ENCODE measurements at regions not wholly inside any gene's neighbourhood (a gene's known extent, or its start where the extent isn't known, plus 50 kb on each side); places are given as distances from the start of the nearest gene placed in this dataset.

DNA sequence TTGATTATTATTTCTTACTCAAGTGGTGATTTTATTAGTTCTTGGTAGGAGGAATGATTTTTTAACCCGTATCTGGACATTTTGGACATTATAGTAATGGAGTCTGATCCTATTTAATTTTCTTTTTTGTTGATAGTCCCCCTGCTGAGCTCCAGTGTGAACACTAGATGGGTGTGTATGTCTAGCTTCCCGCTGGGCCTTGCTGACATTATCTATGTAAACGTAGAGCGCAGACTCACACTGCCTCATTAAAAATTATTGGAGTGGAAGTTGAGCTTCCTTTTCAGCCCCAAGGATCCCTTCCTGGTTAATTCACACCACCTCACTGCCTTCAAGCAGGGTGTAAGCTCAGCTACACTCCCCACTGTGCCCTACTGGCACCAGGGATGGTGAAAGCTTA, 467.6 kb upstream of the PKN2 start:
- TF ChIP-seq, protein P1, sequence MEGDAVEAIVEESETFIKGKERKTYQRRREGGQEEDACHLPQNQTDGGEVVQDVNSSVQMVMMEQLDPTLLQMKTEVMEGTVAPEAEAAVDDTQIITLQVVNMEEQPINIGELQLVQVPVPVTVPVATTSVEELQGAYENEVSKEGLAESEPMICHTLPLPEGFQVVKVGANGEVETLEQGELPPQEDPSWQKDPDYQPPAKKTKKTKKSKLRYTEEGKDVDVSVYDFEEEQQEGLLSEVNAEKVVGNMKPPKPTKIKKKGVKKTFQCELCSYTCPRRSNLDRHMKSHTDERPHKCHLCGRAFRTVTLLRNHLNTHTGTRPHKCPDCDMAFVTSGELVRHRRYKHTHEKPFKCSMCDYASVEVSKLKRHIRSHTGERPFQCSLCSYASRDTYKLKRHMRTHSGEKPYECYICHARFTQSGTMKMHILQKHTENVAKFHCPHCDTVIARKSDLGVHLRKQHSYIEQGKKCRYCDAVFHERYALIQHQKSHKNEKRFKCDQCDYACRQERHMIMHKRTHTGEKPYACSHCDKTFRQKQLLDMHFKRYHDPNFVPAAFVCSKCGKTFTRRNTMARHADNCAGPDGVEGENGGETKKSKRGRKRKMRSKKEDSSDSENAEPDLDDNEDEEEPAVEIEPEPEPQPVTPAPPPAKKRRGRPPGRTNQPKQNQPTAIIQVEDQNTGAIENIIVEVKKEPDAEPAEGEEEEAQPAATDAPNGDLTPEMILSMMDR (IDR thresholded peaks at IDR 0.05), result peak in 1 of 5 experiments; percentile 23
- TF ChIP-seq POLR2AphosphoS5 (IDR thresholded peaks at IDR 0.05) (no peak), POLR2A (IDR thresholded peaks at IDR 0.05) (no peak)
